H9 (cell line): ENCODE measurements at regions not wholly inside any gene's neighbourhood (a gene's known extent, or its start where the extent isn't known, plus 50 kb on each side); places are given as distances from the start of the nearest gene placed in this dataset.
"Not testable (repeated sequence)": the region's sequence is repeated elsewhere in the genome, so short reads cannot be mapped to it uniquely, and the experiment has no call there.

Source experiments
- DNase-seq: peaks from one replicate; pipeline ENCODE4 v3.0.0-alpha.2; 2017
- H2AFZ ChIP-seq: one replicate; pipeline ENCODE4 v1.6.1; 2013; ENCODE audit warnings: mild to moderate bottlenecking, low read length, control low read depth, moderate library complexity
- H2AK5ac ChIP-seq: 2 replicates; pipeline ENCODE4 v1.6.1; 2013; ENCODE audit warnings: low read length, control low read depth, mixed read lengths; ENCODE audit not compliant: insufficient read length
- H2BK120ac ChIP-seq: one replicate; pipeline ENCODE4 v1.6.1; 2013; ENCODE audit warnings: low read depth, mild to moderate bottlenecking, low read length, control low read depth, inconsistent platforms; ENCODE audit not compliant: poor library complexity, severe bottlenecking
- H2BK12ac ChIP-seq: 2 replicates; pipeline ENCODE4 v1.6.1; 2013; ENCODE audit warnings: low read length, control low read depth, mixed read lengths, low read depth; ENCODE audit not compliant: insufficient read length
- H2BK15ac ChIP-seq: 2 replicates; pipeline ENCODE4 v1.6.1; 2013; ENCODE audit warnings: low read depth, low read length, control low read depth
- H2BK20ac ChIP-seq: one replicate; pipeline ENCODE4 v1.6.1; 2013; ENCODE audit warnings: low read depth, mild to moderate bottlenecking, low read length, control low read depth, inconsistent platforms; ENCODE audit not compliant: poor library complexity, severe bottlenecking
- H2BK5ac ChIP-seq: 2 replicates; pipeline ENCODE4 v1.6.1; 2013; ENCODE audit warnings: low read length, control low read depth, mixed read lengths; ENCODE audit not compliant: insufficient read length
- H3K14ac ChIP-seq: 2 replicates; pipeline ENCODE4 v1.6.1; 2013; ENCODE audit warnings: low read length, control low read depth; ENCODE audit not compliant: insufficient read depth
- H3K18ac ChIP-seq: 2 replicates; pipeline ENCODE4 v1.6.1; 2013; ENCODE audit warnings: low read depth, mild to moderate bottlenecking, mixed read lengths, low read length, control low read depth; ENCODE audit not compliant: insufficient read length
- H3K23ac ChIP-seq: 2 replicates; pipeline ENCODE4 v1.6.1; 2013; ENCODE audit warnings: low read length, control low read depth, mixed read lengths, low read depth; ENCODE audit not compliant: insufficient read length
- H3K23me2 ChIP-seq: 2 replicates; pipeline ENCODE4 v1.6.1; 2013; ENCODE audit warnings: low read depth, mild to moderate bottlenecking, mixed read lengths, low read length, control low read depth; ENCODE audit not compliant: insufficient read length, poor library complexity, severe bottlenecking
- H3K27ac ChIP-seq: 2 replicates; pipeline ENCODE4 v1.5.1; 2013; ENCODE audit warnings: low read length, control low read depth, mixed read lengths, low read depth; ENCODE audit not compliant: insufficient read length
- H3K27me3 ChIP-seq: 2 replicates; pipeline ENCODE4 v1.6.1; 2013; ENCODE audit warnings: low read length, control low read depth, inconsistent platforms; ENCODE audit not compliant: insufficient read depth
- H3K4ac ChIP-seq: 2 replicates; pipeline ENCODE4 v1.6.1; 2013; ENCODE audit warnings: low read depth, mild to moderate bottlenecking, control low read depth, inconsistent platforms, low read length, moderate library complexity
- H3K4me1 ChIP-seq: 2 replicates; pipeline ENCODE4 v1.6.1; 2013; ENCODE audit warnings: low read length, control low read depth, inconsistent platforms; ENCODE audit not compliant: insufficient read depth
- H3K4me2 ChIP-seq: 2 replicates; pipeline ENCODE4 v1.6.1; 2013; ENCODE audit warnings: low read length, control low read depth, mixed read lengths; ENCODE audit not compliant: insufficient read length, insufficient read depth
- H3K56ac ChIP-seq: 2 replicates; pipeline ENCODE4 v1.6.1; 2013; ENCODE audit warnings: low read depth, mild to moderate bottlenecking, mixed read lengths, low read length, control low read depth; ENCODE audit not compliant: insufficient read length
- H3K79me1 ChIP-seq: 2 replicates; pipeline ENCODE4 v1.6.1; 2013; ENCODE audit warnings: low read depth, mild to moderate bottlenecking, moderate library complexity, low read length, control low read depth, inconsistent platforms; ENCODE audit not compliant: insufficient read depth, poor library complexity, severe bottlenecking
- H3K79me2 ChIP-seq: 2 replicates; pipeline ENCODE4 v1.6.1; 2013; ENCODE audit warnings: low read length, control low read depth, inconsistent platforms; ENCODE audit not compliant: insufficient read depth
- H3K9ac ChIP-seq: 2 replicates; pipeline ENCODE4 v1.6.1; 2013; ENCODE audit warnings: low read length, control low read depth, mixed read lengths; ENCODE audit not compliant: insufficient read length; ENCODE audit errors: extremely low read depth
- H3K9me3 ChIP-seq: one replicate; pipeline ENCODE4 v1.6.1; 2013; ENCODE audit warnings: low read depth, low read length, inconsistent platforms; ENCODE audit not compliant: control insufficient read depth
- H3T11ph ChIP-seq: one replicate; pipeline ENCODE4 v1.6.1; 2013; ENCODE audit warnings: mild to moderate bottlenecking, low read length, control low read depth, inconsistent platforms
- H4K20me1 ChIP-seq: one replicate; pipeline ENCODE4 v1.6.1; 2013; ENCODE audit not compliant: control insufficient read depth, insufficient read length, insufficient read depth
- H4K5ac ChIP-seq: 2 replicates; pipeline ENCODE4 v1.6.1; 2013; ENCODE audit warnings: low read depth, mild to moderate bottlenecking, mixed read lengths, low read length, control low read depth; ENCODE audit not compliant: insufficient read length
- H4K8ac ChIP-seq: replicated peaks from 2 replicates; pipeline ENCODE4 v1.6.1; 2013; ENCODE audit warnings: low read length, control low read depth, mixed read lengths, low read depth; ENCODE audit not compliant: insufficient read length
- H4K91ac ChIP-seq: 2 replicates; pipeline ENCODE4 v1.6.1; 2013; ENCODE audit warnings: low read depth, mild to moderate bottlenecking, moderate library complexity, mixed read lengths, low read length, control low read depth; ENCODE audit not compliant: insufficient read length
- H3K27ac Mint-ChIP-seq, 3 experiments: 2 replicates in 2 of 3; 3 replicates in 1 of 3; pipeline ENCODE4 v1.8.0; 2020 to 2021; ENCODE audit warnings: mixed read lengths in 3 of 3, mild to moderate bottlenecking in 1 of 3, moderate library complexity in 1 of 3
- H3K27me3 Mint-ChIP-seq: 2 replicates; pipeline ENCODE4 v1.8.0; 2021; ENCODE audit warnings: low read depth, mild to moderate bottlenecking, moderate library complexity, mixed read lengths
- H3K36me3 Mint-ChIP-seq, 3 experiments: 2 replicates in 2 of 3; 3 replicates in 1 of 3; pipeline ENCODE4 v1.8.0; 2020 to 2021; ENCODE audit warnings: low read depth in 3 of 3, mixed read lengths in 3 of 3; ENCODE audit not compliant: insufficient read depth in 1 of 3
- H3K4me1 Mint-ChIP-seq, 2 experiments: 2 replicates each; pipeline ENCODE4 v1.8.0; 2020; ENCODE audit warnings: mixed read lengths in 2 of 2
- H3K4me3 Mint-ChIP-seq, 2 experiments: 2 replicates in 1 of 2; 3 replicates in 1 of 2; pipeline ENCODE4 v1.8.0; 2020 to 2021; ENCODE audit warnings: mild to moderate bottlenecking in 2 of 2, mixed read lengths in 2 of 2, moderate library complexity in 1 of 2
- H3K9me3 Mint-ChIP-seq, 2 experiments: 2 replicates in 1 of 2; 3 replicates in 1 of 2; pipeline ENCODE4 v1.8.0; 2020; ENCODE audit warnings: mild to moderate bottlenecking in 2 of 2, mixed read lengths in 2 of 2, moderate library complexity in 1 of 2
- CTCF ChIP-seq: fragments of 200-600 bp; sonication (generic); conservative IDR thresholded peaks from 3 replicates; pipeline ENCODE4 v1.8.0; 2021; ENCODE audit warnings: antibody characterized with exemption, mild to moderate bottlenecking
- WGBS: extraction: QIAGEN DNeasy Blood & Tissue Kit; methylation state at CpG from one replicate; pipeline ENCODE4 v1.1.7; 2013; ENCODE audit warnings: missing lambda C conversion rate, low lambda C conversion rate, mixed read lengths; ENCODE audit not compliant: insufficient read length; ENCODE audit errors: extremely low coverage; 5-methylcytosine and 5-hydroxymethylcytosine counted together

GRCh38 chr3:89533275-89533674, 425.9 kb downstream of the EPHA3 start:
- Histone ChIP-seq H3K56ac (no peak overlapping the region), H3K23me2 (no peaks in the 10 kb centered on the region), H4K8ac (no peak overlapping the region), H4K20me1 (no peaks in the 10 kb centered on the region), H3K14ac (no peak overlapping the region), H3K4me1 (no peaks in the 10 kb centered on the region), H2AFZ (no peak overlapping the region), H2BK15ac (no peak overlapping the region), H3K9ac (no peak overlapping the region), H3K79me2 (no peaks in the 10 kb centered on the region), H2AK5ac (no peak overlapping the region), H2BK5ac (no peak overlapping the region), H4K5ac (no peak overlapping the region), H3K23ac (no peak overlapping the region), H4K91ac (no peak overlapping the region), H2BK12ac (no peak overlapping the region), H3K4ac (no peak overlapping the region), H3T11ph (no peak overlapping the region), H3K4me2 (no peak overlapping the region), H3K27ac (no peak overlapping the region), H2BK20ac (no peak overlapping the region), H3K18ac (no peak overlapping the region), H3K79me1 (no peaks in the 10 kb centered on the region), H3K9me3 (no peaks in the 10 kb centered on the region), H2BK120ac (no peak overlapping the region), H3K27me3 (no peaks in the 10 kb centered on the region)
- TF ChIP-seq CTCF = no peak
- Mint-ChIP-seq H3K27ac (no peak overlapping the region), H3K9me3 (peaks cover under 1 to 8% of the 10 kb centered on the region in 2 experiments; a peak in 4 of 5 replicates), H3K36me3 (peaks cover 0 to 9% (median under 1%) of the 10 kb centered on the region in 3 experiments; a peak in 4 of 7 replicates), H3K4me1 (peaks cover 11 to 16% of the 10 kb centered on the region in 2 experiments), H3K27me3 (no peaks in the 10 kb centered on the region), H3K4me3 (no peak overlapping the region)
- DNase-seq = no peak
- WGBS = no CpG with 5 or more reads among the region's 2 CpGs

- 100% methylated on average over 1 of the region's 6 CpGs for WGBS
- not testable (repeated sequence) for H3K9me3 ChIP-seq, H2BK20ac ChIP-seq, H3K27ac Mint-ChIP-seq, H3K36me3 Mint-ChIP-seq, DNase-seq, H3K23ac ChIP-seq, H3K27me3 ChIP-seq, H2BK5ac ChIP-seq, H3T11ph ChIP-seq, H3K4me2 ChIP-seq, H3K4me1 Mint-ChIP-seq, H3K27me3 Mint-ChIP-seq, H3K23me2 ChIP-seq, H2BK12ac ChIP-seq, H3K14ac ChIP-seq, H2BK15ac ChIP-seq, H3K9ac ChIP-seq, H4K8ac ChIP-seq, H4K91ac ChIP-seq, H3K79me2 ChIP-seq, H3K27ac ChIP-seq, H3K4me1 ChIP-seq, H3K18ac ChIP-seq, H3K79me1 ChIP-seq, H3K9me3 Mint-ChIP-seq, H2AK5ac ChIP-seq, H3K4me3 Mint-ChIP-seq, H4K20me1 ChIP-seq, H2BK120ac ChIP-seq, H4K5ac ChIP-seq, H3K56ac ChIP-seq, H3K4ac ChIP-seq, H2AFZ ChIP-seq
These were observed 447.2 kb downstream of the EPHA3 start for GRCh38 chr3:89554587-89554986.
